Activated CD8-positive, alpha-beta T cell treated with anti-CD3 and anti-CD28 coated beads for 36 hours (primary cell): ENCODE measurements at regions not wholly inside any gene's neighbourhood (a gene's known extent, or its start where the extent isn't known, plus 50 kb on each side); places are given as distances from the start of the nearest gene placed in this dataset.

Source experiments
- ATAC-seq: fragments of 200-7000 bp; cut with Tn5 transposase; one replicate; pipeline ENCODE4 v1.10.0; 2021; ENCODE audit warnings: mild to moderate bottlenecking, moderate library complexity
- CTCF ChIA-PET: fragments of 350-600 bp; sonication (Branson Sonifier 250); formaldehyde crosslinking; loops from one replicate; lab custom pipeline; 2021; ENCODE audit warnings: antibody characterized with exemption; lab: Charles Lee
- POLR2A ChIA-PET: fragments of 350-600 bp; sonication (Branson Sonifier 250); formaldehyde crosslinking; loops from one replicate; lab custom pipeline; 2021; ENCODE audit warnings: antibody characterized with exemption; lab: Charles Lee
- DNase-seq: peaks from one replicate; pipeline ENCODE4 v3.0.0-alpha.2; 2020
- H3K27ac Mint-ChIP-seq: one replicate; pipeline ENCODE4 v1.8.0; 2021; ENCODE audit warnings: mild to moderate bottlenecking, mixed read lengths
- H3K27me3 Mint-ChIP-seq: one replicate; pipeline ENCODE4 v1.8.0; 2021; ENCODE audit warnings: mixed read lengths
- H3K36me3 Mint-ChIP-seq: one replicate; pipeline ENCODE4 v1.8.0; 2021; ENCODE audit warnings: low read depth, mixed read lengths
- H3K4me1 Mint-ChIP-seq: one replicate; pipeline ENCODE4 v1.8.0; 2021; ENCODE audit warnings: low read depth, mixed read lengths
- H3K4me3 Mint-ChIP-seq: one replicate; pipeline ENCODE4 v1.8.0; 2021; ENCODE audit warnings: mild to moderate bottlenecking, moderate library complexity, mixed read lengths
- H3K9me3 Mint-ChIP-seq: one replicate; pipeline ENCODE4 v1.8.0; 2021; ENCODE audit warnings: mixed read lengths
- CTCF ChIP-seq: fragments of 200-600 bp; IDR thresholded peaks from one replicate; pipeline ENCODE4 v1.8.0; 2022; ENCODE audit warnings: antibody characterized with exemption, mild to moderate bottlenecking
- intact Hi-C: fragments of 100-400 bp; cut with micrococcal nuclease; formaldehyde crosslinking; loops from one replicate; pipeline ENCODE4 v1.10.0; 2022

GRCh38 chr15:66982816-66983215 is 82.6 kb upstream of the SMAD3 start:
- Mint-ChIP-seq H3K27ac (no peak overlapping the region), H3K4me3 (no peak overlapping the region), H3K36me3 (no peaks in the 10 kb centered on the region), H3K9me3 (no peaks in the 10 kb centered on the region), H3K27me3 (peaks cover 4% of the 10 kb centered on the region), H3K4me1 (no peaks in the 10 kb centered on the region)
- POLR2A ChIA-PET, result no interaction called here
- no peak for TF ChIP-seq CTCF
- intact Hi-C loops, result no loop called here
- no peak for DNase-seq
- no peak for ATAC-seq
- CTCF ChIA-PET, result no interaction called here

- no peak overlapping the region for H3K4me3 Mint-ChIP-seq
- H3K9me3 Mint-ChIP-seq, result no peaks in the 10 kb centered on the region
- no peak for TF ChIP-seq CTCF
- DNase-seq, result no peak
- ATAC-seq, result no peak
- POLR2A ChIA-PET, result no interaction called here
- H3K27ac Mint-ChIP-seq, result no peak overlapping the region
- H3K27me3 Mint-ChIP-seq, result peaks cover 4% of the 10 kb centered on the region
- H3K4me1 Mint-ChIP-seq, result peaks cover 4% of the 10 kb centered on the region
- intact Hi-C loops, result no loop called here
- CTCF ChIA-PET, result no interaction called here
- H3K36me3 Mint-ChIP-seq, result no peaks in the 10 kb centered on the region
Measured at GRCh38 chr15:66985653-66986052, 79.7 kb upstream of the SMAD3 start.

GRCh38 chr15:66986951-66987350 is 78.5 kb upstream of the SMAD3 start:
- ChIA-PET POLR2A (no interaction called here), CTCF (interaction anchor here (0.8 kb wide), 1 partner anchor 41 kb away, joined by 3 read pairs; no protein-coding TSS in a partner anchor)
- no peak overlapping the region for H3K27ac Mint-ChIP-seq
- peaks cover 4% of the 10 kb centered on the region for H3K27me3 Mint-ChIP-seq
- TF ChIP-seq CTCF, result no peak
- intact Hi-C loops, result no loop called here
- no peaks in the 10 kb centered on the region for H3K9me3 Mint-ChIP-seq
- no peak overlapping the region for H3K4me3 Mint-ChIP-seq
- DNase-seq (no peak), ATAC-seq (no peak)
- H3K4me1 Mint-ChIP-seq, result peaks cover 4% of the 10 kb centered on the region
- H3K36me3 Mint-ChIP-seq, result no peaks in the 10 kb centered on the region

GRCh38 chr15:66993090-66993489 is 72.3 kb upstream of the SMAD3 start:
- no peak for TF ChIP-seq CTCF
- ATAC-seq, result no peak
- Mint-ChIP-seq H3K4me1 (peaks cover 7% of the 10 kb centered on the region), H3K4me3 (no peak overlapping the region), H3K27ac (no peak overlapping the region), H3K36me3 (no peaks in the 10 kb centered on the region), H3K27me3 (no peaks in the 10 kb centered on the region), H3K9me3 (peaks cover under 1% of the 10 kb centered on the region)
- DNase-seq, result no peak
- CTCF ChIA-PET, result interaction anchor here (0.8 kb wide), 1 partner anchor 45 kb away, joined by 3 read pairs; no protein-coding TSS in a partner anchor
- POLR2A ChIA-PET, result interaction anchor here (0.7 kb wide), 1 partner anchor 406 kb away, joined by 5 read pairs; no protein-coding TSS in a partner anchor
- intact Hi-C loops, result no loop called here

- no peak overlapping the region for H3K27ac Mint-ChIP-seq
- DNase-seq (no peak), ATAC-seq (no peak)
- ChIA-PET POLR2A (no interaction called here), CTCF (no interaction called here)
- H3K4me3 Mint-ChIP-seq, result no peak overlapping the region
- TF ChIP-seq CTCF, result no peak
- intact Hi-C loops, result no loop called here
- H3K36me3 Mint-ChIP-seq, result no peaks in the 10 kb centered on the region
- H3K4me1 Mint-ChIP-seq, result peaks cover 7% of the 10 kb centered on the region
- H3K27me3 Mint-ChIP-seq, result no peaks in the 10 kb centered on the region
- H3K9me3 Mint-ChIP-seq, result peaks cover 5% of the 10 kb centered on the region
Measured at GRCh38 chr15:66993874-66994696, 71.3 kb upstream of the SMAD3 start.
